Effector memory CD4-positive, alpha-beta T cell (primary cell): ENCODE measurements at regions not wholly inside any gene's neighbourhood (a gene's known extent, or its start where the extent isn't known, plus 50 kb on each side); places are given as distances from the start of the nearest gene placed in this dataset.

Experiments
- DNase-seq, 3 donors: peaks; one replicate each; pipeline ENCODE4 v3.0.0-alpha.2; 2020
- H3K27ac ChIP-seq: 2 replicates; pipeline ENCODE4 v1.7.0; 2013; ENCODE audit warnings: mild to moderate bottlenecking, low read length, moderate library complexity; ENCODE audit not compliant: insufficient read depth, poor library complexity, severe bottlenecking
- H3K27me3 ChIP-seq: replicated peaks from 2 replicates; pipeline ENCODE4 v1.7.0; 2013; ENCODE audit warnings: mild to moderate bottlenecking, low read length; ENCODE audit not compliant: insufficient read depth, control insufficient read depth, poor library complexity, severe bottlenecking
- H3K36me3 ChIP-seq: 2 replicates; pipeline ENCODE4 v1.7.0; 2013; ENCODE audit warnings: mild to moderate bottlenecking, low read length, moderate library complexity; ENCODE audit not compliant: control insufficient read depth, insufficient read depth
- H3K4me1 ChIP-seq: 2 replicates; pipeline ENCODE4 v1.7.0; 2013; ENCODE audit warnings: low read length, mild to moderate bottlenecking; ENCODE audit not compliant: control insufficient read depth, insufficient read depth, poor library complexity, severe bottlenecking
- H3K4me3 ChIP-seq: 2 replicates; pipeline ENCODE4 v1.7.0; 2013; ENCODE audit warnings: low read length, low read depth, mild to moderate bottlenecking; ENCODE audit not compliant: insufficient read depth, poor library complexity, severe bottlenecking
- H3K9me3 ChIP-seq: 2 replicates; pipeline ENCODE4 v1.7.0; 2013; ENCODE audit warnings: mild to moderate bottlenecking, low read length, moderate library complexity; ENCODE audit not compliant: control insufficient read depth

DNA sequence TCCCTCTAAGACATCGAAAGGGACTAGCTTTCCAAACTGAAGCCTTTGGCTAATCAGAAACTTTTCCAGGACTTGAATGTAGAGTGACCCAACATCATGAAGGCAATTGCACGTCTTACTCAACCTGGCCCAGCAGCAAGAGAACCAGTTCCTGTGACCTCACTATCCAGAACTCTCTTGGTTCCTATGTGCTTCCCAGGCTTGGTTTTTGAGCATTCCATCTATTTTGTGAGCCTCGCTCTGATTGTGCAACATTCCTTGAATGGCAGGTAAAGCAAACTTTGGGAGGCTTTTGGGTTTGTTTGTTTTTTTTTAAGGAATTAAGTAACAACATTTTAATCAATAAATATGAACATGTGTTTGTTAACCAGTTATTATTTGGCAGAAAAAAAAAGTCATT, 183.6 kb upstream of the EGLN3 start:
- DNase-seq, result no peak
- no peaks in the 10 kb centered on the region for H3K9me3 ChIP-seq
- no peaks in the 10 kb centered on the region for H3K4me1 ChIP-seq
- H3K27ac ChIP-seq, result no peak overlapping the region
- no peaks in the 10 kb centered on the region for H3K36me3 ChIP-seq
- H3K4me3 ChIP-seq, result no peak overlapping the region
- H3K27me3 ChIP-seq, result no peaks in the 10 kb centered on the region

GRCh38 chr14:34129927-34130552, 179.2 kb upstream of the EGLN3 start:
- Histone ChIP-seq H3K27ac (no peak overlapping the region), H3K4me1 (no peaks in the 10 kb centered on the region), H3K36me3 (no peaks in the 10 kb centered on the region), H3K27me3 (no peaks in the 10 kb centered on the region), H3K4me3 (no peak overlapping the region), H3K9me3 (no peaks in the 10 kb centered on the region)
- no peak for DNase-seq

DNA sequence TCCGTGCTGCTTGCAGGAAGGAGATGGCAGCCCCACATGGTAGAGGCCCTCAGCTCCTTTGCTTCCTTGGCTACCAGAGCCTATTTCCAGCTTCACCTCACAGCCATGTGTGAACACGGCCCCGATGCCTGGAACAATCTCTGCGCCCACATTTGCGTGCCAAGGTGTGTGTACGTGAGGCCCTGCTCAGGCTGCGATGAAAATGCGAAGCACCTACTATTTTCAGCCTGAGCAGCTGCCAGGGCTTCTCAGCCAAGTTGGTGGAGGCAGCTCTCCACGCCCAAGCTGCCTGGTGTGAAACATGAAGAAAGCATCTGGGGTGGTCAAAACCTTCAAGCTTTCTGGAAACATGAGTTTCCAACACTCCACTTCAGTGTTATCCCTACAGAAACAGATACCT, 177.8 kb upstream of the EGLN3 start:
- no peak overlapping the region for H3K27ac ChIP-seq
- no peaks in the 10 kb centered on the region for H3K4me1 ChIP-seq
- no peak overlapping the region for H3K4me3 ChIP-seq
- H3K9me3 ChIP-seq, result no peaks in the 10 kb centered on the region
- no peaks in the 10 kb centered on the region for H3K27me3 ChIP-seq
- H3K36me3 ChIP-seq, result no peaks in the 10 kb centered on the region
- no peak for DNase-seq

DNA sequence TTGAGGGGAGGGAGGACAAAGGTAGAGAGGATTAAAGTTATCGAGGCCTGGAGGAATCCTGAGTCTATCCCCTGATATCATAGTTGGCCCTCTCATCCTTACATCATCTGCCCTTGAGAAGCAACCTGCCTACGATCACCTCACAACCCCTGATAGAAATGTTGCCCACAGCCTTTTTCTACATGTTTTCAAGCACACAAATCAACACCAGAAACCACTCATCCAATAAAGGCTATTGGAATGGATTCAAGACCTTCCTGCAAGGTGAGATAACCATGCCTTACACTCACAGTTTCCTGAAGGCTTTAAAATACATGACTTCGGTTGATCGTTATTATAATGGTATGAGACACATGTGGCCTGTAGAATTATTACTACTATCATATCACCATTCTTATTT, 175.7 kb upstream of the EGLN3 start:
- Histone ChIP-seq H3K4me1 (no peaks in the 10 kb centered on the region), H3K27me3 (no peaks in the 10 kb centered on the region), H3K36me3 (no peaks in the 10 kb centered on the region), H3K4me3 (no peak overlapping the region), H3K27ac (no peak overlapping the region), H3K9me3 (no peaks in the 10 kb centered on the region)
- DNase-seq, result no peak

- DNase-seq, result no peak
- Histone ChIP-seq H3K9me3 (no peaks in the 10 kb centered on the region), H3K4me3 (no peak overlapping the region), H3K27me3 (no peaks in the 10 kb centered on the region), H3K4me1 (no peaks in the 10 kb centered on the region), H3K27ac (no peak overlapping the region), H3K36me3 (no peaks in the 10 kb centered on the region)
These were observed 173.7 kb upstream of the EGLN3 start for GRCh38 chr14:34124585-34124984.

GRCh38 chr14:34122650-34123049, 171.8 kb upstream of the EGLN3 start:
- Histone ChIP-seq H3K27me3 (no peaks in the 10 kb centered on the region), H3K9me3 (no peaks in the 10 kb centered on the region), H3K4me3 (no peak overlapping the region), H3K27ac (no peak overlapping the region), H3K36me3 (no peaks in the 10 kb centered on the region), H3K4me1 (no peaks in the 10 kb centered on the region)
- no peak for DNase-seq

DNA sequence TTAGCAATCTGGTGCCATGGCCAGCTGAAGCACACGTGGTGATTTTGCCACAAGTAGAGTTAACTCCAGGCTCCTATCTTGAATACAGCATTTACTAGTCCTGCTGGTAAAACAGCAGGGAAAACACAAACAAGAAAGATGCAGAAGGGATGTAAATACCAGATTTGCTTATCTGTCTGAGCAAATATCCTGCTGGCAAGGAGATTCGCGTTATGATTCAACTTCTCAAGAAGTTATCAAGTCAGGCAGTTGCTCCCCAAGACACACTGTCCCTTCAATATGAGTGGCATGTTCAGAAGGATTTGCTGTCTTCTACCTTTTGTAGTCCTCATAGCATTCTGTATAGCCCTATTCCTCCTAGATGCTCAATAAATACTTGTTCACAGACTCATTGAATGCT, 171.2 kb upstream of the EGLN3 start:
- no peaks in the 10 kb centered on the region for H3K9me3 ChIP-seq
- no peak overlapping the region for H3K4me3 ChIP-seq
- H3K36me3 ChIP-seq, result no peaks in the 10 kb centered on the region
- DNase-seq, result no peak
- no peak overlapping the region for H3K27ac ChIP-seq
- H3K4me1 ChIP-seq, result no peaks in the 10 kb centered on the region
- H3K27me3 ChIP-seq, result no peaks in the 10 kb centered on the region

DNA sequence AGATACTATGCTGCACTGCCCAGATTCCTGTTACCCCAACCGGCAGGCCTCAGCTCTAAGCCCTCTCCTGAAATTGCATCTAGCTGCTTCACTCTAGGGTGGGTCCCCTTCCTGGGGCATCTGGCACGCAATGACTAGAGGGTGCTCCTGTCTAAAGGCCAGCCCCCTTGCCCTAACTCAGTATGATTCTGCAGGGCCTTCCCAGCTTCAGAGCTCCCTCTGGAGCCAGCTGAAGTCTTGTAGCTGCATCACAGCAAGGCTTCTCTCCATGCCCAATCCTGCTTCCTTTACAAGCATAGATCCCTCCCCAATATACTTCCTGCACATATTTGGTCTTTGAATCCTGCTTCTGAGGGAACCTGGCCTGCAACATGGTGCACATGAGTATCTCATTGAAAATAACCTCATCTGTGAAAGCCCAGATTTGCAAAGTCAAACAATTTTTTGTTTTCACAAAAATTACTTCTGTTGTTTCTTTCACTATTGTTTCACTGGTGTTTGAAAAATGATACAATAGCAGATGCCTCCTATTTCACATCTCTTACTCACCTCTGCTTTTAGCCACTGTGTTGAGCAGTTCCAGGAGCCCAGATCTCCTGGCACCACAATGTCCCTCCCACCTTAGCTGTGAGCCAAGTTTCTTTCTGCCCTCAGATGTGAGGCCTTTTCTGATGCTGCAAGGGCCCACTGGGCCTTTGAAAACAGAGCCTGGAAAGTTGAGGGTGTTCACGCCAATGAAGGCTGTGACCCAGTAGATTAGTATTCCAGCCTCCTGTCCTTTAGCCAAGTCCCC, 169.5 kb upstream of the EGLN3 start:
- DNase-seq, result no peak
- Histone ChIP-seq H3K27ac (no peak overlapping the region), H3K4me3 (no peak overlapping the region), H3K27me3 (no peaks in the 10 kb centered on the region), H3K4me1 (no peaks in the 10 kb centered on the region), H3K9me3 (no peaks in the 10 kb centered on the region), H3K36me3 (no peaks in the 10 kb centered on the region)

DNA sequence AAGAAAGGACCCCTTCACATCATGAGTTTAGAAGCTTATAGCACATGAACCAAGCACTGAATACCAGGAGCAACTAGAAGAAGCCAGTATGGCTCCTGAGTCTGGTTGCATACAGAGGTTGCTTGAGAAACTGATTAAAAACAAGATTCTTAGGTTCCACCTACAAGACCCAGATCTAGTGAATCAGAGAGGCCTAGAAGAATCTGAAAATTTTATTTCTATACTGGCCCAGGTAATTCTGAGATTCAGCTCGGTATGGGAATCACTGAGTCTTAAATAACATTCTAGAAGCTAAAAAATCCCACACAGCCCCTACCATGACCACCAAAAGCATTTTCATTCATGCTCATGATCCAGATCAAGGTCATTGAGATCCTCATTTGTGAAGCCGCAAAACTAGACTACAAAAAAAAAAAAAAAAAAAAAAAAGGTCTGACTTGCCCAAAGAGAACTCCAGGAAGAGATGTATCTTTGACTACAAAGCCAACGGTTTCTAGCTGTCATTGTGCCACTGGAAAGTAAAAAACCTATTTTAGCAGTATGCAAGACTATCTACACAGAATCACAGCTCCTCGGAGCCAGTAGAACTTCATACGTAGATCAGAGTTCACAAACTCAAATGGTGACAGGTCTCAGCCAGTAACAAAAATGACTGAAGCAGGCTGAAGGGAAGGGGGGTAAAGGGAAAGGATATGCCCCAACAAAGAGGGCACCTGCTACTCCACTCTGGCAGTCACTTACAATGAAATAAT, 168.4 kb upstream of the EGLN3 start:
- Histone ChIP-seq H3K4me1 (no peaks in the 10 kb centered on the region), H3K36me3 (no peaks in the 10 kb centered on the region), H3K27ac (no peak overlapping the region), H3K9me3 (no peaks in the 10 kb centered on the region), H3K4me3 (no peak overlapping the region), H3K27me3 (no peaks in the 10 kb centered on the region)
- DNase-seq, result no peak

DNA sequence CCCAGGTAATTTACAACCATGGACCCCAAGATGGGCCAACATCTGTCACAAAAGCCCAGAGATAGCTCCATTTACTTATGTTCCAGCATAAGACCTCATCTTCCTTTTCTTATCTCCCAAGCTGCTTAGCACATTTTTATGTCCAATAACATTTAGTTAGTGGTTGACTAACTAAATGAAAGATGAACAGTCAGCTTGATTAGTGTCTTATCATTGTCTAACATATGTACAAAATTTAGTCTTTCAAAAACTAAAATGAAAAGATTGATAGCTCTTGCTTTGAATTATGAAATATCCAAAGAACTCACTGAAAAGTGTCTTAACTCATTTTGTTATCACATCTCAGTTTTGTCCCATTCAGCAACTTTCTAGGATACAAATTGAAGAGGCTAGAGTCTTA, 163.1 kb upstream of the EGLN3 start:
- Histone ChIP-seq H3K27ac (no peak overlapping the region), H3K4me1 (no peaks in the 10 kb centered on the region), H3K9me3 (no peaks in the 10 kb centered on the region), H3K36me3 (no peaks in the 10 kb centered on the region), H3K27me3 (no peaks in the 10 kb centered on the region), H3K4me3 (no peak overlapping the region)
- no peak for DNase-seq
